ENCODE measurements at regions not wholly inside any gene's neighbourhood (a gene's known extent, or its start where the extent isn't known, plus 50 kb on each side); places are given as distances from the start of the nearest gene placed in this dataset.

- intact Hi-C loops (cut with DNase I, micrococcal nuclease), result no loop called here
- no peaks in the 10 kb centered on the region for H3K4me1 ChIP-seq (ENCODE audit: low read depth)
- no peak overlapping the region for H3K4me3 ChIP-seq
- ATAC-seq (no peak), DNase-seq (no peak)
- no peaks in the 10 kb centered on the region for H3K9me3 ChIP-seq
- no peaks in the 10 kb centered on the region for H3K36me3 ChIP-seq (ENCODE audit: low read depth)
- TF ChIP-seq, protein P1, sequence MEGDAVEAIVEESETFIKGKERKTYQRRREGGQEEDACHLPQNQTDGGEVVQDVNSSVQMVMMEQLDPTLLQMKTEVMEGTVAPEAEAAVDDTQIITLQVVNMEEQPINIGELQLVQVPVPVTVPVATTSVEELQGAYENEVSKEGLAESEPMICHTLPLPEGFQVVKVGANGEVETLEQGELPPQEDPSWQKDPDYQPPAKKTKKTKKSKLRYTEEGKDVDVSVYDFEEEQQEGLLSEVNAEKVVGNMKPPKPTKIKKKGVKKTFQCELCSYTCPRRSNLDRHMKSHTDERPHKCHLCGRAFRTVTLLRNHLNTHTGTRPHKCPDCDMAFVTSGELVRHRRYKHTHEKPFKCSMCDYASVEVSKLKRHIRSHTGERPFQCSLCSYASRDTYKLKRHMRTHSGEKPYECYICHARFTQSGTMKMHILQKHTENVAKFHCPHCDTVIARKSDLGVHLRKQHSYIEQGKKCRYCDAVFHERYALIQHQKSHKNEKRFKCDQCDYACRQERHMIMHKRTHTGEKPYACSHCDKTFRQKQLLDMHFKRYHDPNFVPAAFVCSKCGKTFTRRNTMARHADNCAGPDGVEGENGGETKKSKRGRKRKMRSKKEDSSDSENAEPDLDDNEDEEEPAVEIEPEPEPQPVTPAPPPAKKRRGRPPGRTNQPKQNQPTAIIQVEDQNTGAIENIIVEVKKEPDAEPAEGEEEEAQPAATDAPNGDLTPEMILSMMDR (IDR thresholded peaks at IDR 0.05), result no peak
These were observed 86.8 kb upstream of the OSMR start for GRCh38 chr5:38758774-38759600.

GRCh38 chr5:38764937-38765391 is 80.8 kb upstream of the OSMR start:
- DNase-seq (no peak), ATAC-seq (no peak)
- H3K9me3 ChIP-seq, result peaks cover 7% of the 10 kb centered on the region
- no peak overlapping the region for H3K4me3 ChIP-seq
- intact Hi-C loops (cut with DNase I, micrococcal nuclease), result no loop called here
- H3K36me3 ChIP-seq (ENCODE audit: low read depth), result no peaks in the 10 kb centered on the region
- TF ChIP-seq, protein P1 (IDR thresholded peaks at IDR 0.05), result no peak
- H3K4me1 ChIP-seq (ENCODE audit: low read depth), result no peaks in the 10 kb centered on the region

GRCh38 chr5:38765399-38765861 is 80.4 kb upstream of the OSMR start:
- Histone ChIP-seq H3K9me3 (peaks cover 7% of the 10 kb centered on the region), H3K36me3 (ENCODE audit: low read depth) (no peaks in the 10 kb centered on the region), H3K4me1 (ENCODE audit: low read depth) (no peaks in the 10 kb centered on the region), H3K4me3 (no peak overlapping the region)
- ATAC-seq, result no peak
- intact Hi-C loops (cut with DNase I, micrococcal nuclease), result no loop called here
- DNase-seq, result no peak
- TF ChIP-seq, protein P1 (IDR thresholded peaks at IDR 0.05), result no peak

GRCh38 chr5:38766151-38766550 is 79.7 kb upstream of the OSMR start:
- ATAC-seq (no peak), DNase-seq (no peak)
- TF ChIP-seq, protein P1 (IDR thresholded peaks at IDR 0.05), result no peak
- Histone ChIP-seq H3K9me3 (peaks cover 7% of the 10 kb centered on the region), H3K36me3 (ENCODE audit: low read depth) (no peaks in the 10 kb centered on the region), H3K4me1 (ENCODE audit: low read depth) (no peaks in the 10 kb centered on the region), H3K4me3 (no peak overlapping the region)
- intact Hi-C loops (cut with DNase I, micrococcal nuclease), result no loop called here

- Histone ChIP-seq H3K4me1 (ENCODE audit: low read depth) (no peaks in the 10 kb centered on the region), H3K9me3 (peaks cover 7% of the 10 kb centered on the region), H3K36me3 (ENCODE audit: low read depth) (no peaks in the 10 kb centered on the region), H3K4me3 (no peak overlapping the region)
- intact Hi-C loops (cut with DNase I, micrococcal nuclease), result no loop called here
- DNase-seq (no peak), ATAC-seq (no peak)
- TF ChIP-seq, protein P1 (IDR thresholded peaks at IDR 0.05), result no peak
These were observed 77.2 kb upstream of the OSMR start for GRCh38 chr5:38768412-38769211.

Measured in mucosa of descending colon (tissue), 3 donors.